Peyer's patch (tissue), 4 donors: ENCODE measurements at regions not wholly inside any gene's neighbourhood (a gene's known extent, or its start where the extent isn't known, plus 50 kb on each side); places are given as distances from the start of the nearest gene placed in this dataset.
"Not testable (repeated sequence)": the region's sequence is repeated elsewhere in the genome, so short reads cannot be mapped to it uniquely, and the experiment has no call there.

Source experiments
- DNase-seq, 3 donors: peaks; one replicate each; pipeline ENCODE4 v3.0.0-alpha.2; 2017 to 2019
- H3K27ac ChIP-seq, 4 donors: fragments of 200-600 bp; sonication (generic); one replicate each; pipeline ENCODE4 v1.5.1; 2016 to 2019
- H3K27me3 ChIP-seq, 2 donors: fragments of 200-600 bp; sonication (generic); one replicate each; pipeline ENCODE4 v1.5.1; 2019
- H3K36me3 ChIP-seq, 3 donors: fragments of 200-600 bp; sonication (generic); one replicate each; pipeline ENCODE4 v1.5.1; 2016 to 2019
- H3K4me1 ChIP-seq, 4 donors: fragments of 200-600 bp; sonication (generic); one replicate each; pipeline ENCODE4 v1.5.1; 2016 to 2019
- H3K4me3 ChIP-seq, 4 donors: fragments of 200-600 bp; sonication (generic); 1 replicate in 3 of 4; 2 replicates in 1 of 4; pipeline ENCODE4 v1.5.1; 2016 to 2019; ENCODE audit warnings: mild to moderate bottlenecking in 1 of 4
- H3K9me3 ChIP-seq, 4 donors: fragments of 200-600 bp; sonication (generic); one replicate each; pipeline ENCODE4 v1.5.1; 2016 to 2019; ENCODE audit warnings: mild to moderate bottlenecking in 1 of 4
- POLR2A ChIP-seq, 2 donors: fragments of 450-650 bp; IDR thresholded peaks; one replicate each; pipeline ENCODE4 v1.5.1; 2017; ENCODE audit warnings: antibody characterized with exemption in 2 of 2, mild to moderate bottlenecking in 2 of 2, moderate library complexity in 2 of 2
- TF ChIP-seq, protein P1 (sequence below), 6 experiments: fragments of 450-650 bp in 4 of 6; fragments of 200-600 bp in 2 of 6; sonication (generic) in 1 of 6; IDR thresholded peaks; one replicate each; pipeline ENCODE4 v1.5.1; 2017 to 2019; ENCODE audit warnings: antibody characterized with exemption in 6 of 6, mild to moderate bottlenecking in 3 of 6, moderate library complexity in 1 of 6

DNA sequence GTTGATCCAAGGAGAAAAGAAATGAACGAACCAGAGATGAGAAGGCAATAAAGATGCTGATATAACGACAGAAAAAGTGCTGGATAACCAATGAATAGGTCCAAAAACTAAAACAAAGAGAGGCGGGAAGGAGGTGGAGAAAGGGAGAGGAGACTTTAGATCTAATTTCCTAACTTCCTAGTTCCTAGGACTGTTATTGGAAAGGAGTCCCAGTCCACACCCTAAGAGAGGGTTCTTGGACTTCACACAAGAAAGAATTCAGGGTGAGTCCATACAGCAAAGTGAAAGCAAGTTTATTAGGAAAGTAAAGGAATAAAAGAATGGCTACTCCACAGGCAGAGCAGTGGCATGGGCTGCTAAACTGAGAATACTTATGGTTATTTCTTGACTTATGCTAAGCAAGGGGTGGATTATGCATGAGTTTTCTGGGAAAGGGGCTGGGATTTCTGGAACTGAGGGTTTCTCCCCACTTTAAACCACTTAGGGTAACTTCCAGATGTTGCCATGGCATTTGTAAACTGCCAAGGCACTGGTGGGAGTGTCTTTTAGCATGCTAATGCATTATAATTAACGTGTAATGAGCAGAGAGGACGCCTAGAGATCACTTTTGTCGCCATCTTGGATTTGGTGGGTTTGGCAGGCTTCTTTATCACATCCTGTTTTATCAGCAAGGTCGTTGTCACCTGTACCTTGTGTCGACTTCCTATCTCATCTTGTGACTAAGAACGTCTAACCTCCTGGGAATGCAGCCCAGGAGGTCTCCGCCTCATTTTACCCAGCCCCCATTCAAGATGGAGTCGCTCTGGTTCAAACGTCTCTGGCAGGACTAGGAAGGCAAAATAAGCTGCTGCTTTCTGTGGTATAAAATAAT is 60.9 kb upstream of the RBM24 start:
- Histone ChIP-seq H3K27me3 (no peaks in the 10 kb centered on the region), H3K27ac (no peak overlapping the region), H3K4me3 (no peak overlapping the region), H3K4me1 (peaks cover 0 to 5% (median 0%) of the 10 kb centered on the region in 4 donors), H3K9me3 (no peaks in the 10 kb centered on the region), H3K36me3 (no peaks in the 10 kb centered on the region)
- TF ChIP-seq, protein P1, sequence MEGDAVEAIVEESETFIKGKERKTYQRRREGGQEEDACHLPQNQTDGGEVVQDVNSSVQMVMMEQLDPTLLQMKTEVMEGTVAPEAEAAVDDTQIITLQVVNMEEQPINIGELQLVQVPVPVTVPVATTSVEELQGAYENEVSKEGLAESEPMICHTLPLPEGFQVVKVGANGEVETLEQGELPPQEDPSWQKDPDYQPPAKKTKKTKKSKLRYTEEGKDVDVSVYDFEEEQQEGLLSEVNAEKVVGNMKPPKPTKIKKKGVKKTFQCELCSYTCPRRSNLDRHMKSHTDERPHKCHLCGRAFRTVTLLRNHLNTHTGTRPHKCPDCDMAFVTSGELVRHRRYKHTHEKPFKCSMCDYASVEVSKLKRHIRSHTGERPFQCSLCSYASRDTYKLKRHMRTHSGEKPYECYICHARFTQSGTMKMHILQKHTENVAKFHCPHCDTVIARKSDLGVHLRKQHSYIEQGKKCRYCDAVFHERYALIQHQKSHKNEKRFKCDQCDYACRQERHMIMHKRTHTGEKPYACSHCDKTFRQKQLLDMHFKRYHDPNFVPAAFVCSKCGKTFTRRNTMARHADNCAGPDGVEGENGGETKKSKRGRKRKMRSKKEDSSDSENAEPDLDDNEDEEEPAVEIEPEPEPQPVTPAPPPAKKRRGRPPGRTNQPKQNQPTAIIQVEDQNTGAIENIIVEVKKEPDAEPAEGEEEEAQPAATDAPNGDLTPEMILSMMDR (IDR thresholded peaks at IDR 0.05), result no peak
- TF ChIP-seq POLR2A (IDR thresholded peaks at IDR 0.05), result no peak
- DNase-seq, result no peak

DNA sequence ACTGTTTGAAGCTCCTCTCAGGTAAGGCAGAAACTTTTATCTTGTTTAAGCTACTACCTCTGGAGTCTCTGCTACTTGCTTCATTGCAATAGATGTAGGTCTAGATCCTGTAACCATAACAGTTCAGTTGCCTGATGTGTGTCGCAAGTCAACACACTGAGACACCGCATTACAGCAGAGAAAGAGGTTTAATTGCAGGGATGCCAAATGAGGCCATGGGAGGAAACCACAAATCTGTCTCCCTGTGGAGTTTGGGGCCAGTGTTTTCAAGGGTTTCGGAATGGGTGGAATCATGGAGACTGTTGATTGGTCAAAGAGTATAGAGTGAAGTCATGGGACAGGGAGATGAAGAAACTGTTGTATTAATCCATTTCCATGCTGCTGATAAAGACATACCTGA is 57.1 kb upstream of the RBM24 start:
- H3K9me3 ChIP-seq, result no peaks in the 10 kb centered on the region
- no peak overlapping the region for H3K4me3 ChIP-seq
- no peak for TF ChIP-seq POLR2A (IDR thresholded peaks at IDR 0.05)
- TF ChIP-seq, protein P1 (IDR thresholded peaks at IDR 0.05), result no peak
- DNase-seq, result no peak
- peaks cover 0 to 9% (median 0%) of the 10 kb centered on the region in 4 donors for H3K4me1 ChIP-seq
- no peaks in the 10 kb centered on the region for H3K27me3 ChIP-seq
- H3K36me3 ChIP-seq, result no peaks in the 10 kb centered on the region
- no peak overlapping the region for H3K27ac ChIP-seq

DNA sequence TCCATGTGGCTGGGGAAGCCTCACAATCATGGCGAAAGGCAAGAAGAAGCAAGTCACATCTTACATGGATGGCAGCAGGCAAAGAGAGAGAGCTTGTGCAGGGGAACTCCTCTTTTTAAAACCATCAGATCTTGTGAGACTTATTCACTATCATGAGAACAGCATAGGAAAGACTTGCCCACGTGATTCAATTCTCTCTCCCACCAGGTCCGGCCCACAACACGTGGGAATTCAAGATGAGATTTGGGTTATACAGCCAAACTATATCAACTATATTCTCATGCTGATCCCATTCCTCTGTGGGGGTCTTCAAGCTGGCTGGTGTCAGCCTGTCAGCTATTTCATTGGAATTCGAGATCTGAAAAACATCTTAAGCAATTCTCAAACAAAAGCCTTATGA is 56.7 kb upstream of the RBM24 start:
- H3K4me1 ChIP-seq, H3K27me3 ChIP-seq, DNase-seq, H3K4me3 ChIP-seq, H3K9me3 ChIP-seq, H3K27ac ChIP-seq, H3K36me3 ChIP-seq: not testable (repeated sequence)

- Histone ChIP-seq H3K27me3 (no peaks in the 10 kb centered on the region), H3K9me3 (no peaks in the 10 kb centered on the region), H3K27ac (no peak overlapping the region), H3K4me3 (no peak overlapping the region), H3K4me1 (peaks cover 0 to 4% (median 0%) of the 10 kb centered on the region in 4 donors), H3K36me3 (no peaks in the 10 kb centered on the region)
- TF ChIP-seq, protein P1 (IDR thresholded peaks at IDR 0.05), result no peak
- no peak for TF ChIP-seq POLR2A (IDR thresholded peaks at IDR 0.05)
- no peak for DNase-seq
Measured at GRCh38 chr6:17225767-17226630, 55.2 kb upstream of the RBM24 start.

GRCh38 chr6:17226786-17227233 is 54.4 kb upstream of the RBM24 start:
- no peak overlapping the region for H3K27ac ChIP-seq
- TF ChIP-seq, protein P1 (IDR thresholded peaks at IDR 0.05), result no peak
- H3K4me3 ChIP-seq, result no peak overlapping the region
- H3K9me3 ChIP-seq, result no peaks in the 10 kb centered on the region
- no peaks in the 10 kb centered on the region for H3K27me3 ChIP-seq
- peaks cover 0 to 4% (median 0%) of the 10 kb centered on the region in 4 donors for H3K4me1 ChIP-seq
- no peak for DNase-seq
- no peaks in the 10 kb centered on the region for H3K36me3 ChIP-seq

GRCh38 chr6:17227403-17227802 is 53.8 kb upstream of the RBM24 start:
- Histone ChIP-seq H3K4me3 (no peak overlapping the region), H3K4me1 (peaks cover 0 to 4% (median 0%) of the 10 kb centered on the region in 4 donors)
- TF ChIP-seq, protein P1 (IDR thresholded peaks at IDR 0.05), result no peak
- no peak for TF ChIP-seq POLR2A (IDR thresholded peaks at IDR 0.05)

More at GRCh38 chr6:17227403-17227802, 53.8 kb upstream of the RBM24 start:
- DNase-seq, result no peak
- Histone ChIP-seq H3K9me3 (no peaks in the 10 kb centered on the region), H3K36me3 (no peaks in the 10 kb centered on the region), H3K27me3 (no peaks in the 10 kb centered on the region), H3K27ac (no peak overlapping the region)
